HG03354 (cell line): ENCODE measurements at regions not wholly inside any gene's neighbourhood (a gene's known extent, or its start where the extent isn't known, plus 50 kb on each side); places are given as distances from the start of the nearest gene placed in this dataset.
A peak's percentile ranks its signal among the peaks of the same experiment; 100 is the strongest.
"Not testable (repeated sequence)": the region's sequence is repeated elsewhere in the genome, so short reads cannot be mapped to it uniquely, and the experiment has no call there.

Experiments
- ATAC-seq: cut with Tn5 transposase; IDR thresholded peaks from one replicate; pipeline ENCODE4 v1.9.1; 2021; ENCODE audit warnings: mild to moderate bottlenecking; ENCODE audit not compliant: unreplicated experiment, poor library complexity, severe bottlenecking

- ATAC-seq: no peak
Measured at GRCh38 chrX:53883196-53883595, 161.1 kb downstream of the PHF8 start.

GRCh38 chrX:53882331-53882730 lies 161.9 kb downstream of the PHF8 start:
- no peak for ATAC-seq

GRCh38 chrX:53880786-53881185 lies 163.5 kb downstream of the PHF8 start:
- not testable (repeated sequence) for ATAC-seq

GRCh38 chrX:53859890-53860289 lies 173.4 kb upstream of the HUWE1 start:
- ATAC-seq: no peak

GRCh38 chrX:53831662-53832635 lies 145.4 kb upstream of the HUWE1 start:
- ATAC-seq: peak; percentile 79

- no peak for ATAC-seq
Measured at GRCh38 chrX:53824686-53825085, 138.2 kb upstream of the HUWE1 start.

GRCh38 chrX:53818115-53818514 lies 131.6 kb upstream of the HUWE1 start:
- ATAC-seq: not testable (repeated sequence)

- ATAC-seq: no peak
Measured at GRCh38 chrX:53817548-53817947, 131.0 kb upstream of the HUWE1 start.

GRCh38 chrX:53813670-53814440 lies 127.3 kb upstream of the HUWE1 start:
- no peak for ATAC-seq

- ATAC-seq: no peak
Measured at GRCh38 chrX:53798281-53798680, 111.8 kb upstream of the HUWE1 start.

GRCh38 chrX:53795576-53795975 lies 109.1 kb upstream of the HUWE1 start:
- no peak for ATAC-seq

- ATAC-seq: no peak
Measured at GRCh38 chrX:53794181-53794580, 107.7 kb upstream of the HUWE1 start.

- no peak for ATAC-seq
Measured at GRCh38 chrX:53768865-53769264, 82.3 kb upstream of the HUWE1 start.

GRCh38 chrX:53768451-53768850 lies 81.9 kb upstream of the HUWE1 start:
- no peak for ATAC-seq

- ATAC-seq: no peak
Measured at GRCh38 chrX:53767544-53767943, 81.0 kb upstream of the HUWE1 start.

GRCh38 chrX:53757181-53757580 lies 70.7 kb upstream of the HUWE1 start:
- not testable (repeated sequence) for ATAC-seq

GRCh38 chrX:53746718-53747117 lies 60.2 kb upstream of the HUWE1 start:
- no peak for ATAC-seq

- no peak for ATAC-seq
Measured at GRCh38 chrX:53743244-53743643, 56.7 kb upstream of the HUWE1 start.

GRCh38 chrX:53738370-53738906 lies 51.9 kb upstream of the HUWE1 start:
- no peak for ATAC-seq
